GM23338 (cell line): ENCODE measurements at regions not wholly inside any gene's neighbourhood (a gene's known extent, or its start where the extent isn't known, plus 50 kb on each side); places are given as distances from the start of the nearest gene placed in this dataset.

ENCODE experiments used
- JUNB ChIP-seq: IDR thresholded peaks from one replicate; pipeline ENCODE4 v1.6.1; 2016; ENCODE audit warnings: antibody characterized with exemption; ENCODE audit not compliant: unreplicated experiment
- TF ChIP-seq, protein P1 (sequence below), 2 experiments: fragments of 200-600 bp in 1 of 2; sonication (generic) in 1 of 2; conservative IDR thresholded peaks; 2 replicates each; pipeline versions ENCODE4 v1.5.1 to v1.6.1; 2016 to 2017; ENCODE audit warnings: antibody characterized with exemption in 2 of 2, low read depth in 2 of 2, mild to moderate bottlenecking in 2 of 2, moderate library complexity in 1 of 2

DNA sequence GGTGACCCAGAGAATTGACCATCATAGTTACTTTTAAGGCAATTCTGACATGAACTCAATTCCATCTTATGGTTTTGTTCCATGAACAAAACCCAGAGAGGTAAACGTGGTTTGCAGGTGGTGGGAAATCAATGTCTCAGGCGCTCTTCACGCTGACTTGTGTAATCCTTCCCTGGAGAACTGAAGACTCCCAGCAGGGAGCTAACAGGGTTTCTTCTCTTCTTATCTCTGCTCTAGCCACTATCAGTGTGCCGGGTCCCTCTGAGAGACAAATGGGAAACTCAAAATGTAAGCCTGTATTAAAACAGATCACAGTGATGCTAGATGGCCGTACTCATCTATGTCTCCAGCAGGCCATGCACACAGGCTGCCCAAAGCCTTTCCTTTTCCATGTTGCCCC, 57.6 kb upstream of the ARGLU1 start:
- TF ChIP-seq, protein P1, sequence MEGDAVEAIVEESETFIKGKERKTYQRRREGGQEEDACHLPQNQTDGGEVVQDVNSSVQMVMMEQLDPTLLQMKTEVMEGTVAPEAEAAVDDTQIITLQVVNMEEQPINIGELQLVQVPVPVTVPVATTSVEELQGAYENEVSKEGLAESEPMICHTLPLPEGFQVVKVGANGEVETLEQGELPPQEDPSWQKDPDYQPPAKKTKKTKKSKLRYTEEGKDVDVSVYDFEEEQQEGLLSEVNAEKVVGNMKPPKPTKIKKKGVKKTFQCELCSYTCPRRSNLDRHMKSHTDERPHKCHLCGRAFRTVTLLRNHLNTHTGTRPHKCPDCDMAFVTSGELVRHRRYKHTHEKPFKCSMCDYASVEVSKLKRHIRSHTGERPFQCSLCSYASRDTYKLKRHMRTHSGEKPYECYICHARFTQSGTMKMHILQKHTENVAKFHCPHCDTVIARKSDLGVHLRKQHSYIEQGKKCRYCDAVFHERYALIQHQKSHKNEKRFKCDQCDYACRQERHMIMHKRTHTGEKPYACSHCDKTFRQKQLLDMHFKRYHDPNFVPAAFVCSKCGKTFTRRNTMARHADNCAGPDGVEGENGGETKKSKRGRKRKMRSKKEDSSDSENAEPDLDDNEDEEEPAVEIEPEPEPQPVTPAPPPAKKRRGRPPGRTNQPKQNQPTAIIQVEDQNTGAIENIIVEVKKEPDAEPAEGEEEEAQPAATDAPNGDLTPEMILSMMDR (conservative IDR thresholded peaks at IDR 0.05; ENCODE audit: low read depth in 2 of 2): no peak
- TF ChIP-seq JUNB: no peak
